Activated B cell treated with CpG ODN at 0.5 μM for 24 hours (primary cell): ENCODE measurements at regions not wholly inside any gene's neighbourhood (a gene's known extent, or its start where the extent isn't known, plus 50 kb on each side); places are given as distances from the start of the nearest gene placed in this dataset.

Experiments
- ATAC-seq: fragments of 200-7000 bp; cut with Tn5 transposase; one replicate; pipeline ENCODE4 v1.10.0; 2021; ENCODE audit warnings: low read depth, mild to moderate bottlenecking, moderate library complexity
- CTCF ChIA-PET: fragments of 350-600 bp; sonication (Branson Sonifier 250); formaldehyde crosslinking; loops from one replicate; lab custom pipeline; 2021; ENCODE audit warnings: antibody characterized with exemption; lab: Charles Lee
- POLR2A ChIA-PET: fragments of 350-600 bp; sonication (Branson Sonifier 250); formaldehyde crosslinking; loops from one replicate; lab custom pipeline; 2021; ENCODE audit warnings: antibody characterized with exemption; lab: Charles Lee
- DNase-seq: peaks from one replicate; pipeline ENCODE4 v3.0.0; 2022
- H3K27ac Mint-ChIP-seq: one replicate; pipeline ENCODE4 v1.8.0; 2020; ENCODE audit warnings: mixed read lengths
- H3K27me3 Mint-ChIP-seq: one replicate; pipeline ENCODE4 v1.8.0; 2021; ENCODE audit warnings: mixed read lengths
- H3K36me3 Mint-ChIP-seq: one replicate; pipeline ENCODE4 v1.8.0; 2021; ENCODE audit warnings: low read depth, mixed read lengths
- H3K4me1 Mint-ChIP-seq: one replicate; pipeline ENCODE4 v1.8.0; 2021; ENCODE audit warnings: mixed read lengths
- H3K4me3 Mint-ChIP-seq: one replicate; pipeline ENCODE4 v1.8.0; 2020; ENCODE audit warnings: mild to moderate bottlenecking, mixed read lengths
- H3K9me3 Mint-ChIP-seq: one replicate; pipeline ENCODE4 v1.8.0; 2020; ENCODE audit warnings: mixed read lengths
- CTCF ChIP-seq: fragments of 200-600 bp; IDR thresholded peaks from one replicate; pipeline ENCODE4 v1.8.0; 2022; ENCODE audit warnings: antibody characterized with exemption, mild to moderate bottlenecking
- intact Hi-C: fragments of 100-400 bp; cut with micrococcal nuclease; formaldehyde crosslinking; loops from one replicate; pipeline ENCODE4 v1.15.1; 2024

GRCh38 chr16:5333991-5334390 lies 236.4 kb upstream of the EEF2KMT start:
- Mint-ChIP-seq H3K27ac (no peak overlapping the region), H3K27me3 (no peaks in the 10 kb centered on the region), H3K36me3 (no peaks in the 10 kb centered on the region), H3K4me1 (no peaks in the 10 kb centered on the region), H3K9me3 (peaks cover 7% of the 10 kb centered on the region), H3K4me3 (no peak overlapping the region)
- CTCF ChIA-PET, result no interaction called here
- TF ChIP-seq CTCF, result no peak
- intact Hi-C loops, result no loop called here
- ATAC-seq (no peak), DNase-seq (no peak)
- POLR2A ChIA-PET, result no interaction called here

GRCh38 chr16:5333126-5333525 lies 235.5 kb upstream of the EEF2KMT start:
- peaks cover 7% of the 10 kb centered on the region for H3K9me3 Mint-ChIP-seq
- no peak for DNase-seq
- TF ChIP-seq CTCF, result no peak
- POLR2A ChIA-PET, result no interaction called here
- no peaks in the 10 kb centered on the region for H3K27me3 Mint-ChIP-seq
- no peak for ATAC-seq
- H3K4me3 Mint-ChIP-seq, result no peak overlapping the region
- H3K4me1 Mint-ChIP-seq, result no peaks in the 10 kb centered on the region
- intact Hi-C loops, result no loop called here
- no peak overlapping the region for H3K27ac Mint-ChIP-seq
- H3K36me3 Mint-ChIP-seq, result no peaks in the 10 kb centered on the region
- CTCF ChIA-PET, result no interaction called here

- DNase-seq, result no peak
- Mint-ChIP-seq H3K27me3 (no peaks in the 10 kb centered on the region), H3K4me1 (no peaks in the 10 kb centered on the region), H3K27ac (no peak overlapping the region), H3K4me3 (no peak overlapping the region), H3K9me3 (peaks cover 7% of the 10 kb centered on the region), H3K36me3 (no peaks in the 10 kb centered on the region)
- no peak for TF ChIP-seq CTCF
- ChIA-PET POLR2A (no interaction called here), CTCF (no interaction called here)
- ATAC-seq, result no peak
- intact Hi-C loops, result no loop called here
Measured at GRCh38 chr16:5330058-5330457, 232.5 kb upstream of the EEF2KMT start.

GRCh38 chr16:5328546-5328945 lies 231.0 kb upstream of the EEF2KMT start:
- no peak for DNase-seq
- Mint-ChIP-seq H3K9me3 (peaks cover 7% of the 10 kb centered on the region), H3K27me3 (no peaks in the 10 kb centered on the region), H3K36me3 (no peaks in the 10 kb centered on the region), H3K27ac (no peak overlapping the region), H3K4me3 (no peak overlapping the region), H3K4me1 (no peaks in the 10 kb centered on the region)
- intact Hi-C loops, result no loop called here
- POLR2A ChIA-PET, result no interaction called here
- TF ChIP-seq CTCF, result no peak
- CTCF ChIA-PET, result no interaction called here
- ATAC-seq, result no peak

- H3K9me3 Mint-ChIP-seq, result peaks cover 6% of the 10 kb centered on the region
- DNase-seq, result no peak
- intact Hi-C loops, result no loop called here
- no peak overlapping the region for H3K4me3 Mint-ChIP-seq
- ChIA-PET CTCF (no interaction called here), POLR2A (no interaction called here)
- no peaks in the 10 kb centered on the region for H3K4me1 Mint-ChIP-seq
- H3K27ac Mint-ChIP-seq, result no peak overlapping the region
- H3K36me3 Mint-ChIP-seq, result no peaks in the 10 kb centered on the region
- no peaks in the 10 kb centered on the region for H3K27me3 Mint-ChIP-seq
- no peak for TF ChIP-seq CTCF
- ATAC-seq, result no peak
Measured at GRCh38 chr16:5326395-5326794, 228.8 kb upstream of the EEF2KMT start.
